Liver (tissue), 8 donors: ENCODE measurements at regions not wholly inside any gene's neighbourhood (a gene's known extent, or its start where the extent isn't known, plus 50 kb on each side); places are given as distances from the start of the nearest gene placed in this dataset.

ENCODE experiments used
- DNase-seq: peaks from one replicate; pipeline ENCODE4 v3.0.0-alpha.2; 2017; ENCODE audit warnings: low spot score
- H3K27ac ChIP-seq, 2 donors: one replicate each; pipeline ENCODE4 v1.7.0; 2013; ENCODE audit warnings: inconsistent platforms in 2 of 2, low read length in 2 of 2, control low read depth in 1 of 2, low read depth in 1 of 2, mild to moderate bottlenecking in 1 of 2
- H3K27me3 ChIP-seq, 4 donors: one replicate each; pipeline versions ENCODE4 v1.6.1 to v1.7.0; 2013; ENCODE audit warnings: low read length in 3 of 4, inconsistent platforms in 1 of 4, mild to moderate bottlenecking in 1 of 4, moderate library complexity in 1 of 4; ENCODE audit not compliant: control insufficient read depth in 4 of 4, insufficient read depth in 4 of 4
- H3K36me3 ChIP-seq, 4 donors: one replicate each; pipeline versions ENCODE4 v1.6.1 to v1.7.0; 2013; ENCODE audit warnings: low read length in 3 of 4, mild to moderate bottlenecking in 3 of 4, low read depth in 1 of 4, moderate library complexity in 1 of 4; ENCODE audit not compliant: control insufficient read depth in 4 of 4, insufficient read depth in 3 of 4
- H3K4me1 ChIP-seq, 4 donors: one replicate each; pipeline versions ENCODE4 v1.6.1 to v1.7.0; 2013; ENCODE audit warnings: low read length in 3 of 4, mild to moderate bottlenecking in 3 of 4, moderate library complexity in 1 of 4; ENCODE audit not compliant: control insufficient read depth in 4 of 4, insufficient read depth in 4 of 4
- H3K4me3 ChIP-seq, 3 donors: one replicate each; pipeline versions ENCODE4 v1.6.1 to v1.7.0; 2013; ENCODE audit warnings: low read length in 3 of 3, control low read depth in 1 of 3, low read depth in 1 of 3, mild to moderate bottlenecking in 1 of 3
- H3K9ac ChIP-seq, 2 donors: one replicate each; pipeline ENCODE4 v1.7.0; 2013; ENCODE audit warnings: low read length in 2 of 2, mild to moderate bottlenecking in 2 of 2, moderate library complexity in 2 of 2, control low read depth in 1 of 2, low read depth in 1 of 2
- H3K9me3 ChIP-seq, 4 donors: one replicate each; pipeline versions ENCODE4 v1.6.1 to v1.7.0; 2013; ENCODE audit warnings: low read length in 3 of 4; ENCODE audit not compliant: control insufficient read depth in 4 of 4
- EGR1 ChIP-seq, 2 donors: IDR thresholded peaks; 2 replicates each; pipeline ENCODE4 v1.6.1; 2016 to 2018; ENCODE audit warnings: antibody characterized with exemption in 2 of 2, low read depth in 2 of 2
- FOXA1 ChIP-seq: IDR thresholded peaks from 2 replicates; pipeline ENCODE4 v1.6.1; 2016; ENCODE audit warnings: antibody characterized with exemption
- FOXA2 ChIP-seq: IDR thresholded peaks from 2 replicates; pipeline ENCODE4 v1.6.1; 2016; ENCODE audit warnings: antibody characterized with exemption
- GABPA ChIP-seq, 2 donors: IDR thresholded peaks in 1 of 2; conservative IDR thresholded peaks in 1 of 2; 2 replicates each; pipeline ENCODE4 v1.6.1; 2016; ENCODE audit warnings: antibody characterized with exemption in 2 of 2, mild to moderate bottlenecking in 1 of 2, moderate library complexity in 1 of 2
- HNF4A ChIP-seq, 2 donors: conservative IDR thresholded peaks; 2 replicates each; pipeline ENCODE4 v1.6.1; 2016; ENCODE audit warnings: antibody characterized with exemption in 2 of 2, mild to moderate bottlenecking in 2 of 2
- HNF4G ChIP-seq: IDR thresholded peaks from 2 replicates; pipeline ENCODE4 v1.6.1; 2016; ENCODE audit warnings: antibody characterized with exemption
- JUND ChIP-seq, 2 donors: IDR thresholded peaks; 2 replicates each; pipeline ENCODE4 v1.6.1; 2016; ENCODE audit warnings: antibody characterized with exemption in 2 of 2
- NR2F2 ChIP-seq: IDR thresholded peaks from 2 replicates; pipeline ENCODE4 v1.6.1; 2016; ENCODE audit warnings: antibody characterized with exemption
- RAD21 ChIP-seq, 2 donors: IDR thresholded peaks; 2 replicates each; pipeline ENCODE4 v1.6.1; 2016; ENCODE audit warnings: antibody characterized with exemption in 2 of 2, mild to moderate bottlenecking in 2 of 2
- RXRA ChIP-seq, 2 donors: IDR thresholded peaks; 2 replicates each; pipeline ENCODE4 v1.6.1; 2017 to 2018; ENCODE audit warnings: antibody characterized with exemption in 2 of 2, mild to moderate bottlenecking in 1 of 2
- SP1 ChIP-seq: IDR thresholded peaks from 2 replicates; pipeline ENCODE4 v1.6.1; 2018; ENCODE audit warnings: antibody characterized with exemption, mild to moderate bottlenecking
- TAF1 ChIP-seq: conservative IDR thresholded peaks from 2 replicates; pipeline ENCODE4 v1.6.1; 2016; ENCODE audit warnings: antibody characterized with exemption, mild to moderate bottlenecking
- YY1 ChIP-seq: IDR thresholded peaks from 2 replicates; pipeline ENCODE4 v1.6.1; 2016; ENCODE audit warnings: antibody characterized with exemption, mild to moderate bottlenecking
- ZBTB33 ChIP-seq: IDR thresholded peaks from 2 replicates; pipeline ENCODE4 v1.6.1; 2016; ENCODE audit warnings: antibody characterized with exemption
- WGBS: extraction: QIAGEN DNeasy Blood & Tissue Kit; methylation state at CpG from one replicate; pipeline ENCODE4 v1.1.7; 2013; 5-methylcytosine and 5-hydroxymethylcytosine counted together
- TF ChIP-seq, protein P1 (sequence below): IDR thresholded peaks from 2 replicates; pipeline ENCODE4 v1.6.1; 2016; ENCODE audit warnings: antibody characterized with exemption
- TF ChIP-seq, protein P2 (sequence below): IDR thresholded peaks from 2 replicates; pipeline ENCODE4 v1.6.1; 2016; ENCODE audit warnings: antibody characterized with exemption
- TF ChIP-seq, protein P3 (sequence below): IDR thresholded peaks from 2 replicates; pipeline ENCODE4 v1.6.1; 2016; ENCODE audit warnings: antibody characterized with exemption, mild to moderate bottlenecking
- TF ChIP-seq, protein P4 (sequence below): fragments of 150-350 bp; IDR thresholded peaks from 2 replicates; pipeline ENCODE4 v1.5.1; 2017; ENCODE audit warnings: improper control_type of control experiment, low read depth, low read length; ENCODE audit not compliant: missing input control
- donor health status: healthy.
- donor health status: healthy.
- donor health status: healthy.
- donor health status: healthy.
- donor health status: healthy.

GRCh38 chr13:60312851-60313505 is 84.0 kb upstream of the TDRD3 start:
- WGBS = 84% methylated on average over 5 of the region's 5 CpGs
- Histone ChIP-seq H3K27ac (no peak overlapping the region), H3K9me3 (no peaks in the 10 kb centered on the region), H3K9ac (no peak overlapping the region), H3K27me3 (peaks cover 0 to 3% (median 0%) of the 10 kb centered on the region in 4 donors), H3K4me1 (no peaks in the 10 kb centered on the region), H3K36me3 (no peaks in the 10 kb centered on the region), H3K4me3 (no peak overlapping the region)
- no peak for DNase-seq
- TF ChIP-seq SP1 (no peak), RXRA (IDR thresholded peaks at IDR 0.05) (no peak), EGR1 (IDR thresholded peaks at IDR 0.05; ENCODE audit: low read depth in 2 of 2) (no peak), ZBTB33 (no peak)
- TF ChIP-seq, protein P1, sequence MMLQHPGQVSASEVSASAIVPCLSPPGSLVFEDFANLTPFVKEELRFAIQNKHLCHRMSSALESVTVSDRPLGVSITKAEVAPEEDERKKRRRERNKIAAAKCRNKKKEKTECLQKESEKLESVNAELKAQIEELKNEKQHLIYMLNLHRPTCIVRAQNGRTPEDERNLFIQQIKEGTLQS = no peak

DNA sequence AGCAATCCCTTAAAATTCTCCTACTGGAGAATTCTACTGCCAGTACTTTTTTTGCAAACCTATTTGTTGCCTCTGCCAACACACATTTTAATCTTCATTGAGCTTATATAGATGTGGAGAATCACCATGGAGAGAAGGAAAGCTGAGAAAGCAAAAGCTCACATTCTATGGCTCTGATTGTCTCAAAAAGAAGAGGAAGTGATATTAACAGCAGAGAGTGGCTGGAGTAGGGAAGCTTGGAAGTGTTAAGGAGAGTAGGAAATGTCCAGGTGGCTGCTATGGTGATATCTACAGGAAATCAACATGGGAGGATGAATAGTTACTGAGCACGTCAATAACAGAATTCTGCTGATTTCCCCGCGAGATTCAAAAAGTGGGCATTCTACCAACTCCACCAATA is 78.8 kb upstream of the TDRD3 start:
- Histone ChIP-seq H3K27ac (no peak overlapping the region), H3K4me3 (no peak overlapping the region), H3K9ac (no peak overlapping the region), H3K4me1 (no peaks in the 10 kb centered on the region), H3K27me3 (peaks cover 0 to 5% (median 0%) of the 10 kb centered on the region in 4 donors), H3K36me3 (no peaks in the 10 kb centered on the region), H3K9me3 (no peaks in the 10 kb centered on the region)
- TF ChIP-seq, protein P2, sequence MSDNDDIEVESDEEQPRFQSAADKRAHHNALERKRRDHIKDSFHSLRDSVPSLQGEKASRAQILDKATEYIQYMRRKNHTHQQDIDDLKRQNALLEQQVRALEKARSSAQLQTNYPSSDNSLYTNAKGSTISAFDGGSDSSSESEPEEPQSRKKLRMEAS = no peak
- TF ChIP-seq RXRA (IDR thresholded peaks at IDR 0.05) = no peak
- TF ChIP-seq NR2F2 = no peak
- no peak for TF ChIP-seq JUND (IDR thresholded peaks at IDR 0.05)
- no peak for TF ChIP-seq TAF1
- TF ChIP-seq HNF4G = no peak
- TF ChIP-seq FOXA1 = no peak
- TF ChIP-seq, protein P3, sequence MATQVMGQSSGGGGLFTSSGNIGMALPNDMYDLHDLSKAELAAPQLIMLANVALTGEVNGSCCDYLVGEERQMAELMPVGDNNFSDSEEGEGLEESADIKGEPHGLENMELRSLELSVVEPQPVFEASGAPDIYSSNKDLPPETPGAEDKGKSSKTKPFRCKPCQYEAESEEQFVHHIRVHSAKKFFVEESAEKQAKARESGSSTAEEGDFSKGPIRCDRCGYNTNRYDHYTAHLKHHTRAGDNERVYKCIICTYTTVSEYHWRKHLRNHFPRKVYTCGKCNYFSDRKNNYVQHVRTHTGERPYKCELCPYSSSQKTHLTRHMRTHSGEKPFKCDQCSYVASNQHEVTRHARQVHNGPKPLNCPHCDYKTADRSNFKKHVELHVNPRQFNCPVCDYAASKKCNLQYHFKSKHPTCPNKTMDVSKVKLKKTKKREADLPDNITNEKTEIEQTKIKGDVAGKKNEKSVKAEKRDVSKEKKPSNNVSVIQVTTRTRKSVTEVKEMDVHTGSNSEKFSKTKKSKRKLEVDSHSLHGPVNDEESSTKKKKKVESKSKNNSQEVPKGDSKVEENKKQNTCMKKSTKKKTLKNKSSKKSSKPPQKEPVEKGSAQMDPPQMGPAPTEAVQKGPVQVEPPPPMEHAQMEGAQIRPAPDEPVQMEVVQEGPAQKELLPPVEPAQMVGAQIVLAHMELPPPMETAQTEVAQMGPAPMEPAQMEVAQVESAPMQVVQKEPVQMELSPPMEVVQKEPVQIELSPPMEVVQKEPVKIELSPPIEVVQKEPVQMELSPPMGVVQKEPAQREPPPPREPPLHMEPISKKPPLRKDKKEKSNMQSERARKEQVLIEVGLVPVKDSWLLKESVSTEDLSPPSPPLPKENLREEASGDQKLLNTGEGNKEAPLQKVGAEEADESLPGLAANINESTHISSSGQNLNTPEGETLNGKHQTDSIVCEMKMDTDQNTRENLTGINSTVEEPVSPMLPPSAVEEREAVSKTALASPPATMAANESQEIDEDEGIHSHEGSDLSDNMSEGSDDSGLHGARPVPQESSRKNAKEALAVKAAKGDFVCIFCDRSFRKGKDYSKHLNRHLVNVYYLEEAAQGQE = no peak
- TF ChIP-seq, protein P4, sequence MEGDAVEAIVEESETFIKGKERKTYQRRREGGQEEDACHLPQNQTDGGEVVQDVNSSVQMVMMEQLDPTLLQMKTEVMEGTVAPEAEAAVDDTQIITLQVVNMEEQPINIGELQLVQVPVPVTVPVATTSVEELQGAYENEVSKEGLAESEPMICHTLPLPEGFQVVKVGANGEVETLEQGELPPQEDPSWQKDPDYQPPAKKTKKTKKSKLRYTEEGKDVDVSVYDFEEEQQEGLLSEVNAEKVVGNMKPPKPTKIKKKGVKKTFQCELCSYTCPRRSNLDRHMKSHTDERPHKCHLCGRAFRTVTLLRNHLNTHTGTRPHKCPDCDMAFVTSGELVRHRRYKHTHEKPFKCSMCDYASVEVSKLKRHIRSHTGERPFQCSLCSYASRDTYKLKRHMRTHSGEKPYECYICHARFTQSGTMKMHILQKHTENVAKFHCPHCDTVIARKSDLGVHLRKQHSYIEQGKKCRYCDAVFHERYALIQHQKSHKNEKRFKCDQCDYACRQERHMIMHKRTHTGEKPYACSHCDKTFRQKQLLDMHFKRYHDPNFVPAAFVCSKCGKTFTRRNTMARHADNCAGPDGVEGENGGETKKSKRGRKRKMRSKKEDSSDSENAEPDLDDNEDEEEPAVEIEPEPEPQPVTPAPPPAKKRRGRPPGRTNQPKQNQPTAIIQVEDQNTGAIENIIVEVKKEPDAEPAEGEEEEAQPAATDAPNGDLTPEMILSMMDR = no peak
- no peak for TF ChIP-seq RAD21 (IDR thresholded peaks at IDR 0.05)
- TF ChIP-seq EGR1 (IDR thresholded peaks at IDR 0.05; ENCODE audit: low read depth in 2 of 2) = no peak
- TF ChIP-seq ZBTB33 = no peak
- TF ChIP-seq, protein P1 = no peak
- no peak for TF ChIP-seq YY1
- TF ChIP-seq GABPA (IDR thresholded peaks at IDR 0.05 in 1 of 2, conservative IDR thresholded peaks at IDR 0.05 in 1 of 2) = no peak
- TF ChIP-seq SP1 = no peak
- TF ChIP-seq FOXA2 = no peak
- TF ChIP-seq HNF4A (conservative IDR thresholded peaks at IDR 0.05) = no peak
- no peak for DNase-seq
- WGBS = 74% methylated on average over 3 of the region's 3 CpGs
